ENCODE measurements at regions not wholly inside any gene's neighbourhood (a gene's known extent, or its start where the extent isn't known, plus 50 kb on each side); places are given as distances from the start of the nearest gene placed in this dataset.
"Not testable (repeated sequence)": the region's sequence is repeated elsewhere in the genome, so short reads cannot be mapped to it uniquely, and the experiment has no call there.

DNA sequence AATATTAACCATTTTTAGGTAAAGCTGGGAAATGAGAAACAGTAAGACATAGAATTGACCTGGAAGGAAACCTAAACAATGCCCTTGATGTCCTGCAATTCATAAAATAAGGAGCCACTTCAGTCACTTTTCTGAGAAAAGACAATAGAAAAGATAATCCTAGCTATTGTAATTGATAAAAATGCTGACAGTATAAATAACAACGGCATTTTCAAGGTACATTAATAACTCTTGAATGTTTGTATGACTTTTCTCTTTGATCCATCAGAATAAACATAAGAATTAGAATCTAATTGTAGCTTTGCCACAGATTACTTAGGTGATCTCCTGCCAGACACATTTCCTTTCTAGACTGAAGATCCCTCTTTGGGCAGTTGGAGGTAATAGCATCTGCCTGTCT lies 719.5 kb downstream of the SLC4A3 start:
- DNase-seq (ENCODE audit: low spot score) = no peak

- DNase-seq (ENCODE audit: low spot score) = no peak
These were observed 720.2 kb downstream of the SLC4A3 start for GRCh38 chr2:220347626-220348025.

GRCh38 chr2:220348206-220348605 lies 720.8 kb downstream of the SLC4A3 start:
- DNase-seq (ENCODE audit: low spot score) = no peak

- DNase-seq (ENCODE audit: low spot score) = no peak
These were observed 726.5 kb downstream of the SLC4A3 start for GRCh38 chr2:220353897-220354296.

DNA sequence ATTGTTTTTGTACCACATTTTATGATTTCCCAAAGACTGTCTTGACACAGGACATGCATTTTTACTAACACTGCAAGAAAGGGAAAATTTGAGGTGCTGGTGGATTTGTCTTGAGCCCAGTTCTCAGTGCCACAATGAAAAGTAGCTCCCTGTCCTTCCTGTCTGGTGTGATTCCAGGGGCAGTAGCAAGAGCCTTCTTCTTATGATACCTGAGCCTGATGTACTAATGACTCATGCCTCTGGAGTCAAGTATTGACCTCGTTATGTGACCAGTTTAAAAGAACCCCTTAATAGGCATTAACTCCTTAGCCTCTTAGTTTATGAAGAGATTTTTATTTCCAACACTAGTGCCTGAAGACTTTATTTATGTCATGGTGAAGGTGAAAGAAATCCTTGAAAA lies 728.6 kb downstream of the SLC4A3 start:
- no peak for DNase-seq (ENCODE audit: low spot score)

- DNase-seq (ENCODE audit: low spot score) = no peak
These were observed 737.6 kb downstream of the SLC4A3 start for GRCh38 chr2:220365023-220365422.

DNA sequence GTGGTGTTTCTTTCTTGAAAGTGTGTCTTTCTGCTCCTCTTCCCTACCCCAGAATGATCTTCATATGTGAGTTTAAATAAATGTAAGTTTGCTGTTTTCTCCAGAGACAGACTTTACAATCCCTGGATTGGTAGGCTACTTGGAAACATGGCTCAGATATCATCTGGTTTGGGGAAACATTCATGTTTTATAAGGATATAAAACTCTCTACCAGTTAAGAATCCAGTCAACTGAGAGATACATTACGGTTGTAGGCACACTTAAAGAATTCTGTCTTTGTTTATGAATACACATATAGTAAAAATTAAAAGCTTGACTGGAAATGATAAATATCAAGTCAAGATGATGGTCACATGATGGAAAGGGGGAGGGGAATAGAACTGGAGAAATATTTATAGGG lies 739.3 kb downstream of the SLC4A3 start:
- no peak for DNase-seq (ENCODE audit: low spot score)

- DNase-seq (ENCODE audit: low spot score) = no peak
These were observed 743.3 kb downstream of the SLC4A3 start for GRCh38 chr2:220370764-220371163.

- no peak for DNase-seq (ENCODE audit: low spot score)
These were observed 743.8 kb downstream of the SLC4A3 start for GRCh38 chr2:220371211-220371610.

- DNase-seq (ENCODE audit: low spot score) = no peak
These were observed 746.4 kb downstream of the SLC4A3 start for GRCh38 chr2:220373878-220374277.

DNA sequence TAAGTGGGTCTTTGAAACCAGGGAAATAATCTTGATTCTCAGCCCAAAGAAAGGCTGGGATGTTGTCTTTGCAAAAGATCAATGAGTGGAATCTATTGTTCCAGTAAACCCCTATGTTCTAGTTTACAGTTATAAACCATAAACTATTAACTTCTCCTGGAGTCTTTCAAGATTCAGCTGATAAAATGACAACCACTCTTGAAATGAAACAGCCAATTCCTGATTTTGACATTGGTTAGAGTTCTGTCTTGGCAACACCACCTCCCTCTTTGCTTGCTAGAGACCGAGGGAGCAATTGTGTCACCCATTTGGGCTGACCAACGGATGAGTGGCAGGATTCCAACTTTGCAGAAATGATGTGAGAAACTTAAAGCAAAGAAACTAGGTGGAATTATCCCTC lies 746.9 kb downstream of the SLC4A3 start:
- DNase-seq (ENCODE audit: low spot score) = no peak

GRCh38 chr2:220377482-220378155 lies 750.2 kb downstream of the SLC4A3 start:
- DNase-seq (ENCODE audit: low spot score) = no peak

DNA sequence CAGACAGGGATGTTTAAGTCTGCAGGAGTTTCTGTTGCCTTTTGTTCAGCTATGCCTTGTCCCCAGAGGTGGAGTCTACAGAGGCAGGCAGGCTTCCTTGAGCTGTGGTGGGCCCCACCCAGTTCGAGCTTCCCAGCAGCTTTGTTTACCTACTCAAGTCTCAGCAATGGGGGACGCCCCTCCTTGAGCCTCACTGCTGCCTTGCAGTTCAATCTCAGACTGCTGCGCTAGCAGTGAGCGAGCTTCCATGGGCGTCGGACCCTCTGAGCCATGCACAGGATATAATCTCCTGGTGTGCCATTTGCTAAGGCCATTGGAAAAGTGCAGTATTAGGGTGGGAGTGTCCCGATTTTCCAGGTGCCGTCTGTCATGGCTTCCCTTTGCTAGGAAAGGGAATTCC lies 760.3 kb downstream of the SLC4A3 start:
- DNase-seq (ENCODE audit: low spot score) = not testable (repeated sequence)

GRCh38 chr2:220393711-220394110 lies 766.3 kb downstream of the SLC4A3 start:
- DNase-seq (ENCODE audit: low spot score) = no peak

- no peak for DNase-seq (ENCODE audit: low spot score)
These were observed 767.0 kb downstream of the SLC4A3 start for GRCh38 chr2:220394433-220394832.

DNA sequence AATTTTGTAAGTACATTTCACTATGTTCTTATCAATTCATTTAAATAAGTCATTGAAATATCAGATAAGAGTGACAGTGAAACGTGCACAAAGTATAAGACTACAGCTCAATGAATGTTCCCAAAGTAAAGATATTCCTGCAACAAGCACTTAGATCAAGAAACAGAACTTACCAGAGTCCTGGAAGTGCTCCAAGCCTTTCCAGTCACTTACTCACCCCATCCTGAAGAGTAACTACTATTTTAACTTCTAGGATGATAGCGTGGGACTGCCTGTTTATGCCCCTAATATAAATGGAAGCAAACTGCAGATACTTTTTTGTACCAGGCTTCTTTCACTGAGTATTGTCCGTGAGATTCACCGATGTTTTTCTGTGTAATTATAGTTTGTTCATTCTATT lies 768.9 kb downstream of the SLC4A3 start:
- no peak for DNase-seq (ENCODE audit: low spot score)

DNA sequence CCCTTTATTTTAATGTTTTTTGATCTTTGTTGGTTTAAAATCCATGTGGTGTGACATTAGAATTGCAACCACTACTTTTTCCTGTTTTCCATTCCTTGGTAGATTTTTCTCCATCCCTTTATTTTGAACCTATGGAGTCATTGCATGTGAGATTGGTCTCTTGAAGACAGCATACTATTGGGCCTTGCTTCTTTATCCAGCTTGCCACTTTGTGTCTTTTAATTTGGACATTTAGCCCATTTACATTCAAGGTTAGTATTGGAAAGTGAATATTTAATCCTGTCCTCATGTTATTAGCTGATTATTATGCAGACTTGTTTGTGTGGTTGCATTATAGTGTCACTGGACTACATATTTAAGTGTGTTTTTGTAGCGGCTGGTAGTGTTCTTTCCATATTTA lies 782.9 kb downstream of the SLC4A3 start:
- DNase-seq (ENCODE audit: low spot score) = no peak

- DNase-seq (ENCODE audit: low spot score) = no peak
These were observed 790.1 kb downstream of the SLC4A3 start for GRCh38 chr2:220417503-220417902.

DNA sequence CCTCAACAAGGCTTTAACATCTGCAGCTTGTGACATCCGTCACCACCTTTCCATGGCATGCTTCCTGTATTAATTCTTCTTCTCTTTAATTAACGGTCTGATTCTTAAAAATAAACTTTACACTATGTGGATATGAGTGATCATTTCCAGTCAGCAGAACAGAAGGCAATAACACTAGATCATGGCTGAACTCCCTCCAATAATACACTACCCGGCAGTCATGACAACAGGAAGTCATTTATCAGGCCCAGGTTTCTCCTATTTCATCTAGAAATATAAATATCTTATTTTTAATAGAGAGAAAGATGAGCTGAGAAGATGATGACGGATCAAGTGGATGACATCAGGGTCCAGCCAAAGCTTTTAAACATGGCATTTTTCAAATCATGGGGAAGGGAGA lies 792.2 kb downstream of the SLC4A3 start:
- DNase-seq (ENCODE audit: low spot score) = no peak

DNA sequence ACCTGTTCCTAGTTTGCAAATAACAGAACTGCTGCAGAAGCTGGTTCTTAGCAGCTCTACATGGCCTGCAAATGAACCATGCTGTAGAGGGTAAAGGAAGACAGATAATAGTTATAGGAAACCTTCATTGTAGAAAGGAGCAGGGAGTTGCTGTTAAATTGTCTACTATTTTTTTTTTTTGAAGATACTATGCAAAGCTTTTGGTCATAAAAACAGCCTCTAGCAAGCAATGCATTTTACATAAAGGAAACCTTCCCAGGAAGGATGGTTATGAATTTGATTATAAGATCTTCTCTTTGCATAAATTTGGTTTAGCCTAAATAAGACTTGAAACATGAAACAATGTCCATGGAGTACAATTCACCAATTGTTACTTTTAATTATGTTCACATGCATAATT lies 793.4 kb downstream of the SLC4A3 start:
- DNase-seq (ENCODE audit: low spot score) = no peak

DNA sequence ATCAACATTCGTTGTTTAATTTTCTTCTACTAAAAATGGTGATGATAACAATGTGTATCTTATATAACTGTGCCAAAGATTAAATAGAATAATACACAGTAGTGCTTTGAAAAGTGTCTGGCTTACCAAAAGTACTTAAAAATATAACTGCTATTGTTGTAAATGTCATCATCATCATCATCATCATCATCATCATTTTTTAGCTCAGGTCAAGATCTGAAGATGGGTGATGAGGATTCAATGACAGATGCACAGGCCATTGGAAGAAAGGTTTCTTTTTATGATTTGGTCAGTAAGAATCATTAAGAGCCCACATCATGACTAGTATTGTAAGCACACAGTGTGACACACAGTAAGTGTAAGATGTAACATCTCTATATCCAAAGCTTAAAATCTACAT lies 795.2 kb downstream of the SLC4A3 start:
- DNase-seq (ENCODE audit: low spot score) = no peak

- DNase-seq (ENCODE audit: low spot score) = no peak
These were observed 797.1 kb downstream of the SLC4A3 start for GRCh38 chr2:220424561-220424960.

- DNase-seq (ENCODE audit: low spot score) = no peak
These were observed 805.2 kb downstream of the SLC4A3 start for GRCh38 chr2:220432645-220433044.

- no peak for DNase-seq (ENCODE audit: low spot score)
These were observed 805.7 kb downstream of the SLC4A3 start for GRCh38 chr2:220433131-220433530.

DNA sequence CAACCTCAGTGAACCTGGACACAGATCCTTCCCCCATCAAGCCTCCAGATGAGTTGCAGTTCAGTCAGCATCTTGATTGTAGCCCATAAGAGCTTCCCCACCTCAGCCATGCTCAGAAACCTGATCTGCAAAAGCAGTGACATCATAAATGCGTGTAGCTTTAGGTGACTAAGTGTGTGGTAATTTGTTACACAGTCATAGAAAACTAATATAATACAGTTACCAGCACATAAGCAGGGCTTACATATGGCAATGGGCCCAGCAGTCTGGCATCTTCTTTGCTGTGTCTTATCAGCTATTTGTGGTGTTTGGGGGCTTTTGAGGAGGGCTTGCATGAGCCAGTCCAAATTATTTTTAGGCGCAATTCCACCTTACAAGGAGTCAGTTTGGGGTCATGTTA lies 807.0 kb downstream of the SLC4A3 start:
- DNase-seq (ENCODE audit: low spot score) = no peak

All from D341Med (cell line).